Thyroid gland (tissue), 4 donors: ENCODE measurements at regions not wholly inside any gene's neighbourhood (a gene's known extent, or its start where the extent isn't known, plus 50 kb on each side); places are given as distances from the start of the nearest gene placed in this dataset.

Experiments used
- CTCF ChIP-seq, 6 experiments: fragments of 200-600 bp in 3 of 6; fragments of 450-650 bp in 3 of 6; sonication (generic) in 3 of 6; IDR thresholded peaks; one replicate each; pipeline ENCODE4 v1.5.1; 2016 to 2019; ENCODE audit warnings: antibody characterized with exemption in 6 of 6, mild to moderate bottlenecking in 2 of 6, inconsistent platforms in 1 of 6, moderate library complexity in 1 of 6
- POLR2A ChIP-seq, 2 donors: fragments of 450-650 bp; IDR thresholded peaks; one replicate each; pipeline ENCODE4 v1.6.1; 2017; ENCODE audit warnings: antibody characterized with exemption in 2 of 2, mild to moderate bottlenecking in 2 of 2, moderate library complexity in 1 of 2

DNA sequence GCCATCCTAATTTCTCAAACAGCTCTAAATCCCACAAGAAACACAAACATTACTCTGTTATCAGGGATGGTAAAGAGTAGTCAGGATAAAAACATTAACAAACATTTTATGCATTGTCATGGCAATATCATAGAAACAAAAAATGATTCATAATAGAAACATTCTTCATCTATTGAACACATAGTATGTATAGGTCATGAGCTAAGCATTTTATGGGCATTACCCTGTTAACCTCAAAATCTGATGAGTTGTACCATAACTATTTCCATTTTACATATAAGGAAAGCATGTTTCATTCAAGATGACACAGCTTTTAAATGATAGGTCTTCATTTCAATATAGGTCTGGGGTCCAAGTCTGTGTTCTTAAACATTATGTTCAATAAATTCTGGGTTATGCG lies 344.9 kb downstream of the RND3 start:
- TF ChIP-seq POLR2A (IDR thresholded peaks at IDR 0.05) (no peak), CTCF (IDR thresholded peaks at IDR 0.05) (no peak)
